Loucy (cell line): ENCODE measurements at regions not wholly inside any gene's neighbourhood (a gene's known extent, or its start where the extent isn't known, plus 50 kb on each side); places are given as distances from the start of the nearest gene placed in this dataset.

Experiments used
- H2AFZ ChIP-seq: fragments of 200-600 bp; sonication (generic); 2 replicates; pipeline ENCODE4 v1.6.0; 2016; ENCODE audit warnings: antibody characterized with exemption, mild to moderate bottlenecking, low read length, moderate library complexity
- H3F3A ChIP-seq: fragments of 200-600 bp; 2 replicates; pipeline ENCODE4 v1.6.0; 2016; ENCODE audit warnings: antibody characterized with exemption, low read depth, mild to moderate bottlenecking
- H3K27me3 ChIP-seq: fragments of 200-600 bp; sonication (generic); 2 replicates; pipeline ENCODE4 v1.6.1; 2014; ENCODE audit warnings: low read length, mild to moderate bottlenecking; ENCODE audit not compliant: insufficient read depth, poor library complexity, severe bottlenecking
- H3K36me3 ChIP-seq: fragments of 200-600 bp; sonication (generic); 2 replicates; pipeline ENCODE4 v1.6.1; 2016; ENCODE audit warnings: low read length; ENCODE audit not compliant: insufficient read depth
- H3K4me1 ChIP-seq: fragments of 200-600 bp; sonication (generic); 2 replicates; pipeline ENCODE4 v1.5.1; 2014; ENCODE audit warnings: low read length, mild to moderate bottlenecking; ENCODE audit not compliant: insufficient read depth, poor library complexity, severe bottlenecking
- H3K4me2 ChIP-seq: fragments of 200-600 bp; sonication (generic); 2 replicates; pipeline ENCODE4 v1.6.0; 2014; ENCODE audit warnings: antibody characterized with exemption, low read length, low read depth, mild to moderate bottlenecking; ENCODE audit not compliant: poor library complexity, severe bottlenecking
- H3K4me3 ChIP-seq: fragments of 200-600 bp; sonication (generic); 2 replicates; pipeline ENCODE4 v1.5.1; 2014; ENCODE audit warnings: low read length, mild to moderate bottlenecking, mixed read lengths; ENCODE audit not compliant: poor library complexity, severe bottlenecking
- H3K79me2 ChIP-seq: fragments of 200-600 bp; sonication (generic); 2 replicates; pipeline ENCODE4 v1.6.1; 2014; ENCODE audit warnings: low read length; ENCODE audit not compliant: insufficient read depth
- H3K9ac ChIP-seq: fragments of 200-600 bp; sonication (generic); 2 replicates; pipeline ENCODE4 v1.6.0; 2014; ENCODE audit warnings: mild to moderate bottlenecking, low read depth, low read length, moderate library complexity; ENCODE audit not compliant: poor library complexity, severe bottlenecking
- H3K9me2 ChIP-seq: fragments of 200-600 bp; sonication (generic); replicated peaks from 2 replicates; pipeline ENCODE4 v1.6.1; 2016; ENCODE audit warnings: low read depth, low read length, mixed read lengths
- H3K9me3 ChIP-seq: fragments of 200-600 bp; sonication (generic); 2 replicates; pipeline ENCODE4 v1.6.1; 2014; ENCODE audit warnings: mild to moderate bottlenecking, antibody characterized with exemption, low read length, low read depth; ENCODE audit not compliant: insufficient read depth
- H4K20me1 ChIP-seq: fragments of 200-600 bp; sonication (generic); 2 replicates; pipeline ENCODE4 v1.6.0; 2014; ENCODE audit warnings: antibody characterized with exemption, low read length, mild to moderate bottlenecking; ENCODE audit not compliant: insufficient read depth, poor library complexity, severe bottlenecking
- CTCF ChIP-seq: fragments of 200-600 bp; sonication (generic); conservative IDR thresholded peaks from 2 replicates; pipeline ENCODE4 v1.5.1; 2014; ENCODE audit warnings: mild to moderate bottlenecking, antibody characterized with exemption, low read length
- EZH2phosphoT487 ChIP-seq: fragments of 200-600 bp; IDR thresholded peaks from 2 replicates; pipeline ENCODE4 v1.6.1; 2018; ENCODE audit warnings: antibody characterized with exemption, mild to moderate bottlenecking, moderate library complexity, borderline replicate concordance

GRCh38 chr21:32921632-32922230 is 104.0 kb upstream of the OLIG2 start:
- H3K4me1 ChIP-seq: no peaks in the 10 kb centered on the region
- H3K9ac ChIP-seq: no peak overlapping the region
- H3K4me2 ChIP-seq: no peak overlapping the region
- H3K36me3 ChIP-seq: no peaks in the 10 kb centered on the region
- no peaks in the 10 kb centered on the region for H3K27me3 ChIP-seq
- TF ChIP-seq CTCF (peak; percentile 92), EZH2phosphoT487 (no peak)
- no peak overlapping the region for H2AFZ ChIP-seq
- H3K79me2 ChIP-seq: no peaks in the 10 kb centered on the region
- H3K9me3 ChIP-seq: peaks cover 14% of the 10 kb centered on the region; the same call in 1 of the 2 replicates
- no peaks in the 10 kb centered on the region for H3K9me2 ChIP-seq
- H3F3A ChIP-seq: no peaks in the 10 kb centered on the region
- no peak overlapping the region for H3K4me3 ChIP-seq
- H4K20me1 ChIP-seq: no peaks in the 10 kb centered on the region

- H3K79me2 ChIP-seq: no peaks in the 10 kb centered on the region
- no peak overlapping the region for H3K4me3 ChIP-seq
- H2AFZ ChIP-seq: no peak overlapping the region
- no peak for TF ChIP-seq EZH2phosphoT487
- TF ChIP-seq CTCF: no peak
- H3K4me2 ChIP-seq: no peak overlapping the region
- no peaks in the 10 kb centered on the region for H4K20me1 ChIP-seq
- no peaks in the 10 kb centered on the region for H3K27me3 ChIP-seq
- peaks cover 6% of the 10 kb centered on the region for H3K4me1 ChIP-seq
- peaks cover 14% of the 10 kb centered on the region; the same call in 1 of the 2 replicates for H3K9me3 ChIP-seq
- H3F3A ChIP-seq: no peaks in the 10 kb centered on the region
- H3K9ac ChIP-seq: no peak overlapping the region
- no peaks in the 10 kb centered on the region for H3K36me3 ChIP-seq
- no peaks in the 10 kb centered on the region for H3K9me2 ChIP-seq
Observed at GRCh38 chr21:32925098-32925497, 100.6 kb upstream of the OLIG2 start.

GRCh38 chr21:32929633-32930038 is 96.1 kb upstream of the OLIG2 start:
- no peak overlapping the region for H3K4me2 ChIP-seq
- no peak overlapping the region for H2AFZ ChIP-seq
- no peaks in the 10 kb centered on the region for H3K36me3 ChIP-seq
- no peaks in the 10 kb centered on the region for H3F3A ChIP-seq
- no peaks in the 10 kb centered on the region for H3K79me2 ChIP-seq
- H3K9me2 ChIP-seq: no peaks in the 10 kb centered on the region
- no peak overlapping the region for H3K4me3 ChIP-seq
- H4K20me1 ChIP-seq: no peaks in the 10 kb centered on the region
- no peaks in the 10 kb centered on the region for H3K27me3 ChIP-seq
- peaks cover 22% of the 10 kb centered on the region for H3K4me1 ChIP-seq
- no peak overlapping the region for H3K9ac ChIP-seq
- TF ChIP-seq CTCF (no peak), EZH2phosphoT487 (no peak)
- H3K9me3 ChIP-seq: peaks cover 12% of the 10 kb centered on the region; the same call in 1 of the 2 replicates
